Stimulated activated CD8-positive, alpha-beta memory T cell treated with anti-CD3 and anti-CD28 coated beads, Interleukin-12 subunit alpha, Interleukin-12 subunit beta, amount 100 ng/mL, for 24 hours (primary cell): ENCODE measurements at regions not wholly inside any gene's neighbourhood (a gene's known extent, or its start where the extent isn't known, plus 50 kb on each side); places are given as distances from the start of the nearest gene placed in this dataset.

Experiments
- DNase-seq: peaks from one replicate; pipeline ENCODE4 v3.0.0-alpha.2; 2020; ENCODE audit errors: extremely low read depth

DNA sequence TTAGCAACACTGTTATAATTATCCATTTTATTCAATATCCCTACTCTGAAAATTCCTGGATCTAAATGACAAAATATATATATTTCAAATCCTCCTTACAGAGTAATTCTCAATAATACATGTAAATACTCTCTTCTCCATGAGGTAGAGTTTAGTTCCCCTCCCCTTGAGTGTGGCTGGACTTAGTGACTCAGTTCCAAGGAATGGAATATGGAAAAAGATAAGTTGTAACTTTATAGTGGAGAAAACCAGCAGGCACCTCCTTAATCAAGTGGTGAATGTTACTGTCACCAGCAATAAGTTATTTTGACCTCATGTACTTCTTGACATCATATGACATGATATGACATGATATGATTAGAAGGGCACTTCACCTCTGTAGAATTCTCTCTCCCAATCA lies 302.0 kb downstream of the RAB28 start:
- DNase-seq = no peak

DNA sequence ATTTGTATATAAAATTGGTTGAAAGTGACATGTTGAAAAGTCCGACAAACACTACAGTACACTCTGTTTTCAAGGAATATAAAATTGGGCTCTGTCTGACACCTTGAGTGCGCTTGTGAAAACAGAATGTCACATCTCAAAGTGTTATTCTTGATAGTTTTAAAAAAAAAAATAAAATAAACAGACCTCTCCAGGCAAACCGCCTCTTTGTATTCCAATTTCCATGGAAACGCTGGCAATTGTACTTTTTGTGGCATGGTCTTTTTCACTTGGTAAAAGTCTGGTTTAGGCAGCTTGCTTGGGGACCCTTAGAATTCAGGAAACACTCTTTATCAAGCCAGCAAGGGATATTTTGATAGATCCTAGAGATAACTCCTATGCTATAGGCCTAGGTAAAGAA lies 302.5 kb downstream of the RAB28 start:
- DNase-seq = no peak

DNA sequence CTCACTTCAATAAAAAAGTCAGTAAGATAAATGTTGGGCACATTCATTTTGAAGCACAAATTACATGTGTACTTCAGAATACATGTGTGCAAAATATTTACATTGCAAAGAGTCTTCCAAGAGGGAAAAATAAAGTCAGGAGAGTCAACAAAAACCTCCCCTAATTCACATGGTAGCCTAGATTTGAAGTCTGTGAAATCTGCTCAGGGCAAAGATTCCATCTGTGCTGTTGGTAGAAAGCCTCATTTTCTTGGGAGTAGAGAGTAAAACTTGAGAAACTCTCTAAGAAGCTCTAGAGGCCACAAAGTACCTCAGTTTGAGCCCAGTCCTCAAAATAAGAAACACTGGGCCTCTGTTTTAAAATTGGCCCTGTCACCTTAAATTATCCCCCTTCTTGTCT lies 303.4 kb downstream of the RAB28 start:
- no peak for DNase-seq

DNA sequence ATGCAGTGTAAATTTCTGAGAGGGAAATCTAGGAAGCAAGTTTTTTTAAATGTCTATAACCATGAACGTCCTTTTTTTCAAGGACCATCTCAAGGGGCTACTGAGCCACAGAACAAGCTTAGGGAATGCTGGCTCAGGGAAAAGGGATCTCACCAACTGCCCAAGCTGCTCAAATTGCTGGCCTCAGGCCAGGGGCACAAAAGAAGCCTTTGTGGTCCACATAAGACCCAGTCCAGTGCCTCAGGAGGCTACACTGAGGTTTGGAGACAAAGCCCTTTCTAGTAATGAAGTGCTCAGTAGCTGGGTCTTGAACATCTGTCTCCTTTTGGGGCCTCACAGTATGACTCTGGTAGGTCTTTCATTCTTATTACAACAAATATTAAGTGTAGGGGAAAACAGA lies 305.5 kb downstream of the RAB28 start:
- DNase-seq = no peak

DNA sequence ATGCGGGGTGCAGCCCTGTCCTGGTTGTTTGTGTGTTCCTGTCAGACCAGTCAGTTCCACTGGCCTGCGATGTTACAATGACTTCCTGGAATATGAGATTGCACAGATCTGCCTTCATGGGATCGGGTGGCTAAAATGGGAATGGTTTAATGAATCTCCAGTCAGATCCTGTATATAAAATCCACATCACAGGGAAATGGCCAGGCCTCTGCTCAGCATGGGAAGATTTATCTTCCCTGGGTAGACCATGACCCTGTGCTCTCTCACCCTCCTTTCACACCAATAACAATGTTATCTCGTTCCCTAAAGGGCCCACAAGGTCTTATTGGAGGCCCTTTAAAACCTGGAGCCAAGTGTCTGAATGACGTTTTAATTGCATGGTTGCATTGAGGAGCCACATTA lies 307.4 kb downstream of the RAB28 start:
- DNase-seq = no peak

DNA sequence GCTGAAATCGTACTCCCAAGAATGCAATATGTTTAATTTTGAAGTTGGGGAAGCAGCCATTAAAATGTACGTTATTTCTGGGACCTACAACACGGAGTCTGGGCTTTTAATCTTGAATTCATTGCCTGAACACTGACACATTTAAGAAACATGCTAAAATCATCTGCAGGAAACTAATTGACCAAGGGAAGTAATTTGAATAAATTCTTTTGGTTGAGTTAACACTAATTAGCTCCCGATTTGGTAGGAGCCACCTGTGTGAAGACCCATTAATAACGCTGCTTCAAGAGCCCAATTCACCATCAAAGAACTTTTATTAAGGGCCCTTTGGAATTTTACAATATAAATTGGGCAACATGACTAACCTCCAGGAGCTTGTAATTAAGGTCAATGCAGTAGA lies 309.2 kb downstream of the RAB28 start:
- no peak for DNase-seq

DNA sequence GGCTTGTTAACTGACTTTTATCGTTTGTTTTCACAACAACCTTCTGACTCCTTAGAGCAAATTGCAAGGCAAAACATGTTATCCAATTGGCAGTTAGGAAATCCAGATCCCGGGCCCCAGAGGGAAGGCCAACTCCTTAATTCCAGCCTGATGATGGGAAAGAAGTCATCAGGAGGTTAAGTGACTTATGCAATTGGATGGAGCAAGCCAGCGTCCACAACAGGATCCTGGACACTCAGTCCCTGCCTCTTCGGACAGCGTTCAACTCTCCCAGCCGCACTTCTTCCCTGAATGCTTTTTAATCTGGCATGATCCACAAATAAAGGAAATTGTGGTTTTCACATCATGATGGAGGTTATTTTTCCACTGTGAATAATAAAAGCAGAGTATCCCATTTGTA lies 310.1 kb downstream of the RAB28 start:
- no peak for DNase-seq

DNA sequence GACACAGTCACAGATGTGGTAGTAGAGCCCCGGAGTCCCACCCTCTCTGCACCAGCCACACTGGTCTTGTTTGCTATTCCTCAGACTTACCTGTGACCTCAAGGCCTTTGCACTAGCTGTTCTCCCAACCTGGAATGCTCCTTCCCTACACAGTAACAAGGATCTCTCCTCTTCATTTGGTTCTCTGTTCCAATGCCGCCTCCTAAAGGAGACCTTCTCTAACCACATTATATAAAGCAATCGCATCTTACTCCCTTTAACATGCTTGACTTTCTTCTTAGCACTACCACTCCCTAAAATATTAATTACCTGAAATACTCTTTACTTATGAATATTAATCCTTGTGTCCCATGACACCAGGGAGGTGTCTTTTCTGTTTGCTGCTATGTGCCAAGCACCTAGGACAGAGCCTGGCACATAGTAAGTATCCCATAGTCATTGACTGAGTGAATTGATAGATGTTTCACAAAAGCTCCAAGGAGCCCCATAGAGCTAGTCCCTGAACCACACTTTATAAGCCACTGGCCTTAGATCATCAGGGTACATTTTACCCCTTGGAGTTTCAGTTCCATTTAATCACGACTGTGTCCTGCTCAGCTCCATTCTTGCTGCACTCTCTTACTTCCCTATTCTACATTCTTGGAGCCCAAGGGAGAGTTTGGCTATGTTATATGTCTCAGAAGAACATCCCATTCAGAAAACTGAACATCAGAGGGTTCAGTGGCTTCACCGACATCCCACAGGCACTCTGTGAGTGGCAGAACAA lies 312.7 kb downstream of the RAB28 start:
- DNase-seq = no peak

DNA sequence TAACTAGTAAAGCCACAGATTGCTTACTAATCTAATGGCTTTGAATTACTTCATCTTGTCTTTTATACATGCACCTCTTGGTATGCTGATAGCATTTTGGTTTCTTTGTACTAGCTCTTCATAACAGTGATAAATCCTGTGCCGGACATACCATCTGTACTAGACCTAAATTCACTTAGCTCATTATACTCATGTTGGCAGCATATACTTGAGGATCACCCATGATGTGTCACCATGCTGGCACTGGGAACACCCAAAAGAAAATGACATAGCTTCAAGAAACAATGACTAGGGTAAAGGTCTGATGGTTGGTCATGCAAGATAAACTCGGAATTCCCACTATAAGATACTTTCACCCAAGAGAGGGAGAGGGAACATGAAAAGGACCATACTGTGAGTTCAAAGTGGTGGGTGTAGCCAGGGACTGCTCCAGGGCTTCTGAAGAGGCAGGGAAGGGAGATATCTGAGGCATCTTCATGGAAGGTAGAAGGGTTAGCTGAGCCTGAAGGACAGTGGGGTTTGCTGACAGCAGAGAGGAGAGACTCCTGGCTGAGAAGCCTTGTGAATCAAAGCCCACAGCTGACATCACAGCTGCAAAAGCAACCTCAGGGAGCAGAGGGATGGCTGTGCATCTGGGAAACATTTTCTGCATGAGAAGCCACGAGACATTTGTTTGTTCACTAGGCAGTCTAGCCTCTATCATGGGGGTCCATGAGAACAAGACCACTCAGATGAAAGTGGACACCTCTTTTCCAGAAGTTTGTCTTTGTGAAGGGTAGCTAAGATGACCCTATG lies 314.2 kb downstream of the RAB28 start:
- no peak for DNase-seq

DNA sequence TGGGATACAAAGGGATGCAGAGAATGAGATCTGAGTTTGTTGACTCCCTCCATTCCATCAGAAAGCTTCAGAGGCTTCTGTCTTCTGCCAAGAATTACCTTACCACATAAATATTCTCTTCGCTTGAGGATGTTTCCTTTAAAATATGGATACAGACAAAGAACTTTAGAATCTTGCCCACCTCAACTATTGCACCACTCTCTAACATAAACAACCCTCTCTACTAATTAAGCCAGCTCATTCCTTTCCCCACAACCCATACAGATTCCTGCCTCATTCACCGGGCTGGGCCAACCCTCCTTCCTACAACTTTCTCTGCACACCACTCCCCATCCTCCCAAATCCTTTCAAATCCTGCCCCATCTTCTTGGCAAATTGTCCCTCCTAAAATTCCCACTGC lies 315.8 kb downstream of the RAB28 start:
- DNase-seq = no peak

DNA sequence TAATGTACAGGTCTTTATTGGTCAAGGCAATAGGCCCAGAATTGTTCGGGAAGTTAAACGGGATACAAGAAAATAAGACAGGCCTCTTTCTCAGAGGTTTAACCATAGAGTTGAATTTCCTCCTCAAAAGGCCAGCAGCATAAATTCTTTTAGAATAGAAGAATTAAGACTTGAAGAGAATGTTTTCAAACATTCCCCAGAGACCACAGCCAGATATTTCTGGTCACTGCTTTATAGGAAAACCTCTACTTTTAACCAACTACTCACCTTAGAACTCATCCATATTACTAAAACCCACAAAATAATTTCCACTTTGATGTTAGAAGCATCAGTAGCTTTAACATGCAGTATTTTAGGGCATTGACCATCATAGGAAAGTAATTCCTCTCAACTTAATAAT lies 317.9 kb downstream of the RAB28 start:
- no peak for DNase-seq

DNA sequence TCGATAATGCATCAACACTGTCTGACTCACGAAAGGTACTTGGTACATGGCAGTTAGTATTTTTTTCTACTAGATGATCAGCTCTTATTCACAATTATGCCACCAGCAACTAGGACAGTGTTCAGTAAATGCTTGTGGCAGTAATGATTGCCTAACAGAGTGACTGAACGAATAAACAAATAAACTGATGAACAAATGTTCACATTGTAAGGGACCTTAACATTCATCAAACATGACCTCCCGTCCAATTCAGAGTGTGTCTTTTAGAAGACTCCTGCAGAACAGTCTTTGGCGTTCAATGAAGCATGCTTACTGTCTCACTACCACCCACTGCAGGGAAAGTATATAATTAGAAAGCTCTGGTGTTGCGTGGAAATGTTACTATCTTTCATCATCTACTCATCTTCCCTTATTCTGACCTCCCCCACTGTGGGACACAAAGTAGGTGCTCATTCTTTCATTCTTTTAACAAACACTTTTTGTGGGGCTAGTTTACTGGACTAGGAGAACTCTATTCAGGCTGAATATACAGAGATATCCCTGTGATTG lies 319.3 kb downstream of the RAB28 start:
- no peak for DNase-seq

DNA sequence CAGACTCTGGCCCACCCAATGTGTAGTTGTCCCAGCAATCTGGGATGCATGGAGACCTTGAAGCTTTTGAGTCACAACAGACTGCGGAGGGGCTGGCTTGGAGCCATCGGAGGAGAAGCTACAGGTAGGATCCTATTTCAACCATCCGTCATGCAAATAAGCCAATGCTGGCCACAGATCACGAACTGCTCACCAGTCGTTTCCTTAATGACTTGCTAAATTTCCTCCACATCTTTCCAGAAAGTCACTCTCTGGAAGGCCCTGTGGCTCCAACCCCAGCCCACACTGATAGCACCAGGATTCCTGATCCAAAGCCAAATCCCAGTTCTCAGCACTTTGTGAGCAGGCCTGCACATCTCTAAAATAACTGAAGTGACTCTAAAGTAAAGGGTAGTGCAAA lies 321.3 kb downstream of the RAB28 start:
- no peak for DNase-seq

DNA sequence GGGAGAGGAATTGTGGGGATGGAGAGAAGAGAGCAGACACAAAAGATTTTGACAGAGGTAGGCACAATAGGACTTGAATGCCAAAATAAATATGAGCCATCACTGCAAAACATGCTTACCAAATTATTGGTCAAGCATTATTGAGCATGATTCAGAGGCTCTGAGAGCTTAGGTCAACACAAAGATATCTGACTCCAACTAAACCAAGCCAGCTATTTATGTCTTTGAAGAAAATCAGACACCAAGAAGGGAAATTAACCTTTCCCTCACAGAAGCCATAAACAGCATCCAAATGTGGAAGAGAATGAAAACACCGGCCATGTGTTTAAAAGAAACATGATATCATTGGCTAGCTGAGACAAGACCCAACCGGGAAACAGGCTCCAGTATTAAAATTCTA lies 323.2 kb downstream of the RAB28 start:
- no peak for DNase-seq

DNA sequence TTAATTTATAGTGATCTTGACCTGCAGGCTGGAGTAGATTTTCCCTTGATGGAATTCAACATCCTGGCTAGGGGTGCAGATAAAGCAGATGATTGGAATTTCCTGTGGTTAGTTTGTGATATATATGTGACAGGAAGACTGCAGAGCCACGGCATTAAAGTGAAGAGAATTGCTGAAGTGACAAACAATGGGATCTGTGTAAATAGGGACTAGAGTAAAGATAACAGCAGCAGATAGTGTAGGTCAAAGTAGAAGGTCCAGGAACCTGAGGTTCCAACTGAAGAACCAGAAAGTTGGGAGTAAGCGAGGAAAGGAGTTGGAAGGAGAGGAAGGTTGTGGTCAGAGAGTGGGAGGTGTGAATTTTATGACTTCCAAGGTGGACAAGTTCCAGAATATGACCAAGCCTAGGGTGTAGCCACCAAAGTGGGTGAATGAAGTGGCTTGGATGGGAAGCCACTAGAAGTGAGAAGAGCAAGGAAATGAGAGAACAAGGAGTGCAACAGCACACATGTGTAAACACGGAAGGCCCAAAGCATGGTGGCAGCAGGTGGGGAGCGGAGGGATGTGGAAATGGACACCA lies 325.0 kb downstream of the RAB28 start:
- DNase-seq = no peak

DNA sequence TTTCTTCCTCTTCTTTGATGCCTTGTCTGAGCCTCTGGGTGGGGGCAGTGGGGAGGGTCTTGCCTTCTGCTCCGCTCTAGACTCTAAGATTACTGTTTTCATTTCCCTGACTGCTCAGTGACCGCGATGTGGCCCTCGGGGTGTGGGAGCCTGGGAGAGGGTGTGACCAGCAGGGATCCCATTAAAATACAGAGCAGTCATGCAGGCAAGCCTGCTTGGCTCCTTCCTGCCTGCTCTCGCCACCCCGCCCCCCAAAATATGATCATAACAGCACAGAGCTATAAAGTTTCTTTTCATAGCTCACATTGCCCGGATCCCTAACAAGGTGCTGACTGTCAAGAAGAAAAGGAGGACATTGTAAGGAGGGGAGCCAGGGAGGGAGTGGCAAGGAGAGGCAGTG lies 332.9 kb downstream of the RAB28 start:
- no peak for DNase-seq

DNA sequence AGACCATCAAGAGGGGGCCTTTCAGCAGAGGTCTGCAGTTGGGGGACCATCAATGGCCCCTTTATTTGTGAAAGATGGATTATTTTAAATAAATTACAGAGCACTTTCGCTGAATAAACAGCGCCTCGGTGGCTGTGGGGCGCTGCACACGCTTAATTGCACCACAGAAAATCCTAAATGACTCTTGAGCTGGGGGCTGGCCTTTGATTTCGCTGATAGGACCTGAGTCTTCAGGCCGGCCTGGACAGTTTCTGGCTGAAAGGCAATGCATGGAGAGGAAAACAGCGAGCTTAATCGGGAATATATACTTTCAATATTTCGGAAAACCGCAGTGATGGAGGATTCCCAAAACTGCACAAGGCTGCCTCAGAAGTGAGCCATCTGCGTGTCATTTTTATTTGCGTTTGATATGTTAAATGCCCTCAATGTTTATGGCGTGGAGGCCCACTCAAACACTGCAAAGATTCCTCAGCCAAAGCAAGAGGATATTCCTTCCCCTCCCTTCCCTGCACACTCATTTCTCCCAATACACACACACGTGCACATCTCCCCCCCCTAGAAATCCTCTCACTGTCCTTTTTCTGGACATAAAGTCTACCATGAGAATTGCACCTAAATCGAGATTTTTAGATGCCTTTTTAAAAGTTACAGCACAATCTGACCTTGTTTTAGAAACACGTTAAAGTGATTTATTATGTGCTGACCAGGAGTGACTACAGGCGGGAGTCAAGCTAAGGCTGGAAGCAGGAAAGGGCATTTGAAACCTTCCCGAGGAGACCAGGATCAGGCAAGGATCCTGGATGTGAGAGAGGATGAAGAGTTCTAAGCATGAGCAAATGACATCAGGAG lies 340.7 kb downstream of the RAB28 start:
- no peak for DNase-seq

DNA sequence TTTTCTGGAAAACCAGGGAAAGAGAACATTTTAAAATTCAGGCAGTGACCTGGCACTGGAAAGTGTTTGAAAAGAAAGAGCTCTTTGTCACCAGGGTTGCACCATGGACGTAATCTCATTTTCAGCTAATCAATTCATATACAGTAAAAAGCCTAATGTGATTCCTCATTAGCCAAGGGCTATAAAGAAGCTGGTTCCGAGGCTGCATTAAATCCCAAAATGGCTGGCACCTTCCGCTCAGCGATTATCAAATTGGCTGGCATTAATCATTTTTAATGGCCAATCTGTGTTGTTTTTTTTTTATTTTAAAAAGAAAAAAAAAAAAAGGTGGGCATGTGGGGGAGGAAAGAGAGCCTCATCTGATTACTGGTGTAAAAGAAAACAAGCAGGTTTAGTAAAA lies 341.4 kb downstream of the RAB28 start:
- no peak for DNase-seq

DNA sequence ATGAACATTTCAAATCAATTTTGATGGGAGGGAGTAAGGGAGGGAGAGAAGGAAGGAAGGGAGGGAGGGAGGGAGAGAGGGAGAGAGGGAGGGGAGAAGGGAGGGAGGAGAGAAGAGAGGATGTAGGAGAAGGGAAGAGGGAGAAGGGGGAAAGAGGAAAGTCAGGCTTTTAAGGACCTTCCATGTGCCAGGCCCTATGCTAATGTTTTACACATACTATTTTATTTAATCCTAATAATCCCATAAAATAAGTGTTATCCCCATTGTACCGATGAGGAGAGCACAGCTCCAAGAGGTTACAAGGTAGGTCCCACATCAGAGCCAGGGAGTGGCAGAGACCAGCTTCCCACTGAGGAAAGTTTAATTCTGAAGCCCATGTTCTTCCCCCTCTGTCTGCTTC lies 341.9 kb downstream of the RAB28 start:
- no peak for DNase-seq

DNA sequence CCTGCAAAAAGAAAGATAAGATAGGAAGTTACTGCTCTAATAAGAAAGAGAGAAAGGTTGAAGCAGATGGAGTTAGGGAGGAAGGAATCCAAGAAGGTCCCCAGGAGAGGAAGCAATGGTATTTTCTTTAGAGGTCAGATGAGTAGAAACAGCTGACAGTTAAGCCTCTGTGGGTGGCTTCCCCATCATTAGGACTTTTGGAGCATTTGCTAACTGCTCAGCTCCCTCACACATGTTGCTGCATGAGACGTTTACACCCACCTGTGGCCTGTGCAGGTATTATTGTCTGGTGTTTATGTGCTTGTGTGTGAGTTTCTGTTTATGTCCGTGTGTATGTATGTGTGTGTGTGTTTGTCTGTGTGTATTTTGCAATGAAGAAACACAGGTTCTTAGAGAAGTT lies 346.8 kb downstream of the RAB28 start:
- DNase-seq = no peak

DNA sequence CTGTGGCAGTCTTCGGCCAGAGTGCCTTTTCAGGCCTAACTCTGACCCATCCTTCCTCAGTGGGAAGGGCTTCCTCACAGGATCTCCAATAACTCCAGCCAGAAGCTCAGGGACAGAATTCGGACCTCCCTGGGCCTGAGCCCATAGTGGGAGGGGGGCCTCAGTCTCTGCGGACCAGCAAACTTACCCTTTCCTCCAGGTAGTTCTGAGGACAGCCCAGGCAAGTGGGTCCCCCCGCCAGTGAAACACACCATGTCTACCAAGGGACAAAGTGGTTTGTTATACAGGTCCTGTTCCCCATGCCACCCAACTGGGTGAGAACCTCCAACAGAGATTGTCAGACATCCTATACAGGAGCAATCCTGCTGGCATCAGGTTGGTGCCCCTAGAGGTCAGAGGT lies 350.4 kb downstream of the RAB28 start:
- no peak for DNase-seq

DNA sequence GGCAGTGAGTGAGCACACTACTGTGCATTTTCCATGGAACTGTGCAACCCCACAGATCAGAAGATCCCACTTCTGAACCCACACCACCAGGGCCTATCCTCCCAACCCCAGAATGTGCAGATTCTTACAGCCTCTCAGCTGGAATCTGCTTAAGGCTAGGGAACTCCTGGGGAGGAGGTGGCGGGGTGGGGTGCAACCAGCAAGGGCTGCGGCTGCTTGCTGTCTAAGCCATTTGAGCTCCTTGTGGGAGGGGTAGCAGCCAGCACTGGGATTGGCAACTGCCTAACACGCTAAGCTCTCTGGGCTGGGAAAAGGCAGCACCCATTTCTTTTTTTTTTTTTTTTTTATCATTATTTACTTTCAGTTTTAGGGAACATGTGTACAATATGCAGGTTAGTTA lies 353.3 kb downstream of the RAB28 start:
- no peak for DNase-seq
